H1 (cell line): ENCODE measurements at regions not wholly inside any gene's neighbourhood (a gene's known extent, or its start where the extent isn't known, plus 50 kb on each side); places are given as distances from the start of the nearest gene placed in this dataset.

Experiments
- CTCF ChIA-PET: fragments of 300-600 bp; sonication (Branson Sonifier 250); formaldehyde crosslinking; loops from one replicate; lab custom pipeline; 2021; ENCODE audit not compliant: partially characterized antibody; lab: Charles Lee
- POLR2A ChIA-PET: fragments of 300-600 bp; sonication (Branson Sonifier 250); formaldehyde crosslinking; loops from one replicate; lab custom pipeline; 2021; ENCODE audit warnings: inconsistent platforms; ENCODE audit not compliant: partially characterized antibody; lab: Charles Lee
- DNase-seq, 2 experiments: peaks; one replicate each; pipeline versions ENCODE4 v3.0.0 to v3.0.0-alpha.2; 2010 to 2022; ENCODE audit warnings: low spot score in 2 of 2, low read depth in 1 of 2, mixed read lengths in 1 of 2
- FAIRE-seq: peaks from 2 replicates; lab custom pipeline; 2011; peaks lifted over from hg19 to GRCh38; lab: Jason Lieb, UNC
- H2AFZ ChIP-seq: 2 replicates; pipeline ENCODE4 v1.8.1; 2012; ENCODE audit warnings: low read length, inconsistent platforms
- H2AK5ac ChIP-seq: 2 replicates; pipeline ENCODE4 v1.6.1; 2013; ENCODE audit warnings: low read depth, low read length
- H2BK120ac ChIP-seq: replicated peaks from 2 replicates; pipeline ENCODE3; 2013; ENCODE audit warnings: low read depth, low read length, inconsistent platforms
- H2BK12ac ChIP-seq: 2 replicates; pipeline ENCODE4 v1.6.1; 2013; ENCODE audit warnings: low read depth, low read length
- H2BK15ac ChIP-seq: 2 replicates; pipeline ENCODE4 v1.6.1; 2013; ENCODE audit warnings: low read length
- H2BK20ac ChIP-seq: 2 replicates; pipeline ENCODE4 v1.6.1; 2013; ENCODE audit warnings: low read length
- H2BK5ac ChIP-seq: 2 replicates; pipeline ENCODE4 v1.6.1; 2013; ENCODE audit warnings: low read depth, low read length
- H3K14ac ChIP-seq: 2 replicates; pipeline ENCODE4 v1.6.1; 2013; ENCODE audit warnings: inconsistent platforms; ENCODE audit not compliant: insufficient read length
- H3K18ac ChIP-seq: 2 replicates; pipeline ENCODE4 v1.6.1; 2013; ENCODE audit warnings: low read length; ENCODE audit errors: extremely low read depth
- H3K23ac ChIP-seq: 2 replicates; pipeline ENCODE4 v1.6.1; 2013; ENCODE audit warnings: inconsistent platforms; ENCODE audit not compliant: insufficient read length
- H3K23me2 ChIP-seq: 2 replicates; pipeline ENCODE4 v1.6.1; 2013; ENCODE audit warnings: low read depth, low read length
- H3K27ac ChIP-seq: 2 replicates; pipeline ENCODE4 v1.6.1; 2011; ENCODE audit warnings: low read depth, low read length, inconsistent platforms
- H3K27me3 ChIP-seq, 4 experiments: replicated peaks in 1 of 4; 1 replicate in 1 of 4; 2 replicates in 3 of 4; pipeline versions ENCODE4 v1.6.1 to v1.8.1; 2011 to 2013; ENCODE audit warnings: low read length in 3 of 4, mild to moderate bottlenecking in 3 of 4, inconsistent platforms in 2 of 4, mixed read lengths in 2 of 4, moderate library complexity in 1 of 4; ENCODE audit not compliant: control insufficient read depth in 3 of 4, insufficient read depth in 3 of 4; ENCODE audit errors: extremely low read depth in 1 of 4
- H3K36me3 ChIP-seq, 4 experiments: 2 replicates each; pipeline versions ENCODE4 v1.6.1 to v1.8.1; 2011 to 2013; ENCODE audit warnings: mild to moderate bottlenecking in 4 of 4, low read length in 3 of 4, moderate library complexity in 2 of 4, control low read depth in 1 of 4, inconsistent platforms in 1 of 4; ENCODE audit not compliant: insufficient read depth in 4 of 4, control insufficient read depth in 2 of 4
- H3K4ac ChIP-seq: replicated peaks from 2 replicates; pipeline ENCODE3; 2013; ENCODE audit warnings: low read length, low read depth, mixed read lengths, inconsistent platforms; ENCODE audit not compliant: insufficient read length
- H3K4me1 ChIP-seq, 4 experiments: replicated peaks in 1 of 4; 1 replicate in 1 of 4; 2 replicates in 3 of 4; pipeline versions ENCODE4 v1.6.1 to v1.8.1; 2011 to 2013; ENCODE audit warnings: low read length in 3 of 4, inconsistent platforms in 2 of 4, mixed read lengths in 1 of 4; ENCODE audit not compliant: insufficient read depth in 4 of 4, control insufficient read depth in 3 of 4
- H3K4me2 ChIP-seq, 2 experiments: 2 replicates each; pipeline versions ENCODE4 v1.6.1 to v1.8.1; 2011 to 2013; ENCODE audit warnings: low read depth in 2 of 2, low read length in 2 of 2, control low read depth in 1 of 2, inconsistent platforms in 1 of 2, mild to moderate bottlenecking in 1 of 2; ENCODE audit not compliant: insufficient read depth in 1 of 2
- H3K4me3 ChIP-seq, 4 experiments: fragments of 200-600, 300-600 bp in 1 of 4; sonication (generic), shearing (Covaris generic), sonication (Bioruptor Twin) in 1 of 4; 2 replicates each; pipeline versions ENCODE4 v1.5.1 to v1.8.1; 2011 to 2016; ENCODE audit warnings: low read length in 4 of 4, low read depth in 3 of 4, control low read depth in 2 of 4, inconsistent platforms in 2 of 4, mild to moderate bottlenecking in 2 of 4, mixed read lengths in 1 of 4, moderate library complexity in 1 of 4; ENCODE audit not compliant: insufficient read depth in 2 of 4; ENCODE audit errors: extremely low read depth in 1 of 4
- H3K56ac ChIP-seq: replicated peaks from 2 replicates; pipeline ENCODE3; 2013; ENCODE audit warnings: low read depth, mild to moderate bottlenecking, mixed read lengths, low read length, inconsistent platforms; ENCODE audit not compliant: insufficient read length
- H3K79me1 ChIP-seq: 2 replicates; pipeline ENCODE4 v1.6.1; 2013; ENCODE audit warnings: low read depth, low read length, control low read depth
- H3K79me2 ChIP-seq, 2 experiments: 2 replicates each; pipeline versions ENCODE4 v1.6.1 to v1.8.1; 2012 to 2013; ENCODE audit warnings: low read length in 2 of 2, mild to moderate bottlenecking in 2 of 2, inconsistent platforms in 1 of 2; ENCODE audit not compliant: insufficient read depth in 2 of 2, control insufficient read depth in 1 of 2
- H3K9ac ChIP-seq, 4 experiments: replicated peaks in 1 of 4; 1 replicate in 1 of 4; 2 replicates in 3 of 4; pipeline versions ENCODE4 v1.6.1 to v1.8.1; 2011 to 2013; ENCODE audit warnings: low read depth in 3 of 4, low read length in 3 of 4, control low read depth in 2 of 4, mild to moderate bottlenecking in 2 of 4, moderate library complexity in 2 of 4, inconsistent platforms in 1 of 4; ENCODE audit errors: extremely low read depth in 1 of 4
- H3K9me3 ChIP-seq, 2 experiments: 2 replicates each; pipeline versions ENCODE4 v1.6.1 to v1.8.1; 2012 to 2013; ENCODE audit warnings: mild to moderate bottlenecking in 2 of 2, moderate library complexity in 2 of 2, control low read depth in 1 of 2, inconsistent platforms in 1 of 2, low read depth in 1 of 2, low read length in 1 of 2, mixed read lengths in 1 of 2; ENCODE audit not compliant: insufficient read depth in 2 of 2
- H4K20me1 ChIP-seq, 2 experiments: replicated peaks in 1 of 2; 2 replicates each; pipeline versions ENCODE3 to v1.8.1; 2011 to 2013; ENCODE audit warnings: inconsistent platforms in 2 of 2, low read length in 2 of 2, mild to moderate bottlenecking in 1 of 2; ENCODE audit not compliant: insufficient read depth in 2 of 2, control insufficient read depth in 1 of 2
- H4K5ac ChIP-seq: 2 replicates; pipeline ENCODE4 v1.6.1; 2013; ENCODE audit warnings: low read length, low read depth, mixed read lengths, inconsistent platforms; ENCODE audit not compliant: insufficient read length
- H4K8ac ChIP-seq: 2 replicates; pipeline ENCODE4 v1.8.0; 2013; ENCODE audit warnings: mild to moderate bottlenecking, moderate library complexity, low read length, inconsistent platforms; ENCODE audit not compliant: insufficient read depth; ENCODE audit errors: extremely low read depth
- H4K91ac ChIP-seq: replicated peaks from 2 replicates; pipeline ENCODE3; 2013; ENCODE audit warnings: low read length, mixed read lengths, inconsistent platforms; ENCODE audit not compliant: insufficient read length
- EGR1 ChIP-seq: IDR thresholded peaks from 2 replicates; pipeline ENCODE4 v1.6.1; 2011; ENCODE audit warnings: low read depth, low read length, borderline replicate concordance
- EP300 ChIP-seq, 2 experiments: IDR thresholded peaks; 1 replicate in 1 of 2; 2 replicates in 1 of 2; pipeline ENCODE4 v1.6.1; 2011 to 2012; ENCODE audit warnings: low read depth in 2 of 2, low read length in 2 of 2, mild to moderate bottlenecking in 2 of 2, borderline replicate concordance in 1 of 2, inconsistent platforms in 1 of 2, moderate library complexity in 1 of 2
- KDM5A ChIP-seq: fragments of 200-600 bp; IDR thresholded peaks from 2 replicates; pipeline ENCODE4 v1.7.1; 2012; ENCODE audit warnings: mild to moderate bottlenecking, low read length, inconsistent platforms, mixed read lengths
- RAD21 ChIP-seq, 2 experiments: IDR thresholded peaks in 1 of 2; conservative IDR thresholded peaks in 1 of 2; 2 replicates each; pipeline ENCODE4 v1.6.1; 2011; ENCODE audit warnings: low read depth in 2 of 2, low read length in 2 of 2, improper control_type of control experiment in 1 of 2, inconsistent platforms in 1 of 2, mild to moderate bottlenecking in 1 of 2, moderate library complexity in 1 of 2
- RNF2 ChIP-seq: fragments of 200-900, 300-1000 bp; sonication (generic); IDR thresholded peaks from 2 replicates; pipeline ENCODE4 v1.7.1; 2016; ENCODE audit warnings: borderline replicate concordance, low read depth, mild to moderate bottlenecking, antibody characterized with exemption, low read length; ENCODE audit not compliant: poor library complexity, severe bottlenecking; ENCODE audit errors: missing control alignments
- SAP30 ChIP-seq: fragments of 300-600 bp; sonication (generic); IDR thresholded peaks from 2 replicates; pipeline ENCODE4 v1.7.1; 2012; ENCODE audit warnings: low read length, moderate library complexity, mild to moderate bottlenecking, inconsistent platforms; ENCODE audit not compliant: insufficient read depth, insufficient replicate concordance
- SIX5 ChIP-seq: IDR thresholded peaks from 2 replicates; pipeline ENCODE4 v1.6.1; 2011; ENCODE audit warnings: mild to moderate bottlenecking, low read depth, low read length
- SRF ChIP-seq: IDR thresholded peaks from 2 replicates; pipeline ENCODE4 v1.6.1; 2011; ENCODE audit warnings: mild to moderate bottlenecking, low read depth, low read length, moderate library complexity
- WGBS, 2 experiments: shearing (Covaris generic) in 1 of 2; methylation state at CpG; one replicate each; pipeline versions ENCODE4 v1.1.6 to v1.1.7; 2013 to 2015; ENCODE audit warnings: low lambda C conversion rate in 2 of 2, mixed read lengths in 2 of 2, inconsistent platforms in 1 of 2, low coverage in 1 of 2, missing lambda C conversion rate in 1 of 2; ENCODE audit not compliant: insufficient replicate concordance in 2 of 2, insufficient coverage in 1 of 2, insufficient read length in 1 of 2; ENCODE audit errors: extremely low coverage in 1 of 2, missing lambda C conversion rate in 1 of 2; 5-methylcytosine and 5-hydroxymethylcytosine counted together
- TF ChIP-seq, protein P1 (sequence below): IDR thresholded peaks from 2 replicates; pipeline ENCODE4 v1.6.1; 2011; ENCODE audit warnings: low read depth, mild to moderate bottlenecking, low read length; ENCODE audit not compliant: insufficient read depth
- TF ChIP-seq, protein P2 (sequence below): IDR thresholded peaks from 2 replicates; pipeline ENCODE4 v1.6.1; 2012; ENCODE audit warnings: inconsistent platforms

DNA sequence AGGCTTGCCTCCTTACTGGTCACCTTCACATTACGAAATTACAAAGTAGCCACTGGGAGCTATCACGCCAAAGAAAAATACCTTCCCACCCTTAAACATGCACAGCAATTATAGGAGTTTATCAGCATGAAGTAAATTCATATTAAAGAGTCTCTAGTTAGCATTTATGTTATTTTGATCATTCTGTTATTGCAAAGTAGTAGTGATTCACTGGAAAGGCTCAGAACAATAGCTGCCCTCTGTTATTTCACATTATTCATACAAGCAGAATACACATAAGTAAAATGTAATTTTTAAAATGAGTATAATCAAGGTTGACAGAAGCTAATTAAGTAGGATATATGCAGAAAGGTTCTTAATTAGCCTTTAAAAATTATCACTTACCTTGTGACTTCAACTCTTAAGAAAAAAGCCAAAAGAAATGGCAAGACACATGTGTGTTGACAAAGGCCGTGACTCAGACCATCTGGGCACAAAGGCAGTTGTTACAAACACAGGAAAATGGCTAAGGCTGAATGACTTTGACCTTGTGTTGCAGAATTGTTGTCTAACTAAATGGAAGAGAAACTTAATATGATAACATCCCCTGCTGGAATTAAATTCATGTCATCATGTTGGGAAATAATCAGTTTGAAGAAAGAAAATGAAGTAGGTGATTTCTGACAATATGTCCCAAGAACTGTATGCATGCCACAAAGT, 108.3 kb downstream of the ARL6IP6 start:
- Histone ChIP-seq H3K4me2 (no peak overlapping the region), H2BK20ac (no peak overlapping the region), H4K20me1 (no peaks in the 10 kb centered on the region), H3K23me2 (no peaks in the 10 kb centered on the region), H3K79me2 (no peaks in the 10 kb centered on the region), H3K9ac (no peak overlapping the region), H2BK5ac (no peak overlapping the region), H3K23ac (no peak overlapping the region), H3K4ac (no peak overlapping the region), H2AK5ac (no peak overlapping the region), H4K8ac (no peak overlapping the region), H3K56ac (no peak overlapping the region), H3K79me1 (no peaks in the 10 kb centered on the region), H4K91ac (no peak overlapping the region), H2BK15ac (no peak overlapping the region), H3K27me3 (no peaks in the 10 kb centered on the region), H2AFZ (no peak overlapping the region), H3K36me3 (no peaks in the 10 kb centered on the region), H3K18ac (no peak overlapping the region), H3K14ac (no peak overlapping the region), H2BK12ac (no peak overlapping the region), H4K5ac (no peak overlapping the region), H2BK120ac (no peak overlapping the region), H3K4me1 (peaks cover 0 to 3% (median under 1%) of the 10 kb centered on the region in 4 experiments; a peak in 2 of 7 replicates), H3K9me3 (no peaks in the 10 kb centered on the region), H3K4me3 (no peak overlapping the region), H3K27ac (no peak overlapping the region)
- DNase-seq (peak in 1 of 2 experiments; percentile 7), FAIRE-seq (no peak)
- WGBS, 2 experiments = 90% methylated on average over 3 of the region's 3 CpGs; no CpG with 5 or more reads in 1 of the 2 experiments
- ChIA-PET POLR2A (no interaction called here), CTCF (interaction anchor here (6.3 kb wide), 1 partner anchor 35 kb away, joined by 21 read pairs; no protein-coding TSS in a partner anchor)
- TF ChIP-seq EP300 (IDR thresholded peaks at IDR 0.05; ENCODE audit: borderline replicate concordance in 1 of 2, low read depth in 2 of 2, low read length in 2 of 2) (no peak), EGR1 (no peak), SIX5 (no peak), RAD21 (IDR thresholded peaks at IDR 0.05 in 1 of 2, conservative IDR thresholded peaks at IDR 0.05 in 1 of 2; ENCODE audit: low read depth in 2 of 2, low read length in 2 of 2) (no peak), KDM5A (no peak), SAP30 (no peak), RNF2 (no peak), SRF (no peak)
- TF ChIP-seq, protein P1, sequence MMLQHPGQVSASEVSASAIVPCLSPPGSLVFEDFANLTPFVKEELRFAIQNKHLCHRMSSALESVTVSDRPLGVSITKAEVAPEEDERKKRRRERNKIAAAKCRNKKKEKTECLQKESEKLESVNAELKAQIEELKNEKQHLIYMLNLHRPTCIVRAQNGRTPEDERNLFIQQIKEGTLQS = no peak
- TF ChIP-seq, protein P2, sequence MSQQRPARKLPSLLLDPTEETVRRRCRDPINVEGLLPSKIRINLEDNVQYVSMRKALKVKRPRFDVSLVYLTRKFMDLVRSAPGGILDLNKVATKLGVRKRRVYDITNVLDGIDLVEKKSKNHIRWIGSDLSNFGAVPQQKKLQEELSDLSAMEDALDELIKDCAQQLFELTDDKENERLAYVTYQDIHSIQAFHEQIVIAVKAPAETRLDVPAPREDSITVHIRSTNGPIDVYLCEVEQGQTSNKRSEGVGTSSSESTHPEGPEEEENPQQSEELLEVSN = no peak
